K562 (cell line): ENCODE measurements at regions not wholly inside any gene's neighbourhood (a gene's known extent, or its start where the extent isn't known, plus 50 kb on each side); places are given as distances from the start of the nearest gene placed in this dataset.

Experiments used
- ATAC-seq: fragments of 200-7000 bp; cut with Tn5 transposase; 3 replicates; pipeline ENCODE4 v1.9.1; 2020; ENCODE audit warnings: moderate library complexity
- BruUV-seq: library from RNA; stranded (reverse); fragments of 400-500 nt; replicated peaks from 2 replicates; lab custom pipeline; 2021; lab: Mats Ljungman, UMichigan
- CTCF ChIA-PET: fragments of 300-600 bp; formaldehyde crosslinking; extraction: SDS; loops from one replicate; lab custom pipeline; 2021; ENCODE audit warnings: low intra/inter-chr PET ratio; lab: Yijun Ruan, JAX
- POLR2A ChIA-PET: fragments of 300-600, 350-650 bp; sonication (Branson Sonifier 250); formaldehyde crosslinking; extraction: SDS; loops from one replicate; lab custom pipeline; 2021; ENCODE audit warnings: antibody characterized with exemption, inconsistent platforms; lab: Yijun Ruan, JAX
- DNase-seq, 4 experiments: peaks; one replicate each; pipeline versions ENCODE4 v3.0.0 to v3.0.0-alpha.2; 2011 to 2018; ENCODE audit warnings: low spot score in 3 of 4, mixed read lengths in 3 of 4; ENCODE audit errors: extremely low read depth in 1 of 4
- FAIRE-seq: peaks from 2 replicates; lab custom pipeline; 2011; peaks lifted over from hg19 to GRCh38; lab: Jason Lieb, UNC
- H2AFZ ChIP-seq: 2 replicates; pipeline ENCODE4 v1.6.0; 2011; ENCODE audit warnings: low read depth, low read length, control low read depth, inconsistent platforms
- H3K27ac ChIP-seq: fragments of 200-600 bp; 3 replicates; pipeline ENCODE4 v1.8.0; 2011; ENCODE audit warnings: low read depth, mild to moderate bottlenecking, control low read depth, inconsistent platforms, low read length, moderate library complexity, mixed read lengths; ENCODE audit errors: extremely low read depth
- H3K27me3 ChIP-seq, 2 experiments: fragments of 300-600 bp in 1 of 2; 2 replicates in 1 of 2; 3 replicates in 1 of 2; pipeline versions ENCODE4 v1.6.0 to v1.8.0; 2011; ENCODE audit warnings: inconsistent platforms in 2 of 2, low read length in 2 of 2, mild to moderate bottlenecking in 1 of 2, mixed read lengths in 1 of 2, moderate library complexity in 1 of 2; ENCODE audit not compliant: control insufficient read depth in 2 of 2, insufficient read depth in 2 of 2
- H3K36me3 ChIP-seq: fragments of 300-600 bp; 3 replicates; pipeline ENCODE4 v1.8.0; 2011; ENCODE audit warnings: mild to moderate bottlenecking, low read length, inconsistent platforms; ENCODE audit not compliant: control insufficient read depth, insufficient read depth
- H3K4me1 ChIP-seq, 2 experiments: fragments of 200-600 bp in 1 of 2; replicated peaks in 1 of 2; 2 replicates in 1 of 2; 3 replicates in 1 of 2; pipeline versions ENCODE4 v1.5.1 to v1.8.0; 2011; ENCODE audit warnings: inconsistent platforms in 2 of 2, low read length in 2 of 2, mild to moderate bottlenecking in 1 of 2, mixed read lengths in 1 of 2, moderate library complexity in 1 of 2; ENCODE audit not compliant: control insufficient read depth in 2 of 2, insufficient read depth in 2 of 2
- H3K4me2 ChIP-seq: 2 replicates; pipeline ENCODE4 v1.6.1; 2011; ENCODE audit warnings: low read length, control low read depth, inconsistent platforms, mixed read lengths; ENCODE audit not compliant: insufficient read depth
- H3K4me3 ChIP-seq: fragments of 200-600 bp; sonication (generic), shearing (Covaris generic); 2 replicates; pipeline ENCODE4 v1.5.1; 2016; ENCODE audit warnings: control low read depth, inconsistent platforms
- H3K79me2 ChIP-seq: fragments of 200-600 bp; 3 replicates; pipeline ENCODE4 v1.8.0; 2011; ENCODE audit warnings: low read length, inconsistent platforms; ENCODE audit not compliant: control insufficient read depth, insufficient read depth
- H3K9ac ChIP-seq, 2 experiments: 2 replicates each; pipeline versions ENCODE4 v1.6.0 to v1.6.1; 2011; ENCODE audit warnings: low read depth in 2 of 2, low read length in 2 of 2, control low read depth in 1 of 2, inconsistent platforms in 1 of 2, mild to moderate bottlenecking in 1 of 2, mixed read lengths in 1 of 2; ENCODE audit not compliant: insufficient read depth in 1 of 2
- H3K9me1 ChIP-seq: one replicate; pipeline ENCODE4 v1.6.0; 2011; ENCODE audit warnings: inconsistent platforms, mild to moderate bottlenecking, low read length, moderate library complexity; ENCODE audit not compliant: control insufficient read depth, insufficient read depth
- H3K9me3 ChIP-seq: replicated peaks from 2 replicates; pipeline ENCODE4 v1.5.1; 2011; ENCODE audit warnings: low read depth, low read length, inconsistent platforms; ENCODE audit not compliant: control insufficient read depth, insufficient read depth
- H4K20me1 ChIP-seq: replicated peaks from 2 replicates; pipeline ENCODE4 v1.6.1; 2011; ENCODE audit warnings: low read length, inconsistent platforms, mixed read lengths; ENCODE audit not compliant: control insufficient read depth, insufficient read depth
- ARID3B ChIP-seq: fragments of 250-450 bp; sonication (Bioruptor Pico); IDR thresholded peaks from 2 replicates; pipeline ENCODE4 v1.4.0; 2020; ENCODE audit warnings: borderline replicate concordance
- CHAMP1 ChIP-seq: fragments of 450-650 bp; IDR thresholded peaks from 2 replicates; pipeline ENCODE4 v1.6.1; 2016; ENCODE audit warnings: mild to moderate bottlenecking
- CHD1 ChIP-seq: fragments of 200-600 bp; sonication (generic); IDR thresholded peaks from one replicate; pipeline ENCODE4 v1.6.1; 2012; ENCODE audit warnings: mild to moderate bottlenecking, moderate library complexity, low read length, inconsistent platforms
- DNMT1 ChIP-seq: fragments of 450-650 bp; IDR thresholded peaks from 2 replicates; pipeline ENCODE4 v1.6.1; 2016; ENCODE audit warnings: antibody characterized with exemption, mild to moderate bottlenecking
- E2F8 ChIP-seq: fragments of 450-650 bp; IDR thresholded peaks from 2 replicates; pipeline ENCODE4 v1.7.1; 2018; ENCODE audit warnings: mild to moderate bottlenecking, low read depth; ENCODE audit not compliant: partially characterized antibody
- FOS ChIP-seq: IDR thresholded peaks from 3 replicates; pipeline ENCODE4 v1.6.1; 2011; ENCODE audit not compliant: insufficient read length; ENCODE audit errors: extremely low read depth
- FOXP1 ChIP-seq: sonication (generic); formaldehyde crosslinking; IDR thresholded peaks from 2 replicates; pipeline ENCODE4 v1.8.0; 2022; ENCODE audit warnings: mild to moderate bottlenecking, missing genetic modification reagents
- HNRNPH1 ChIP-seq: fragments of 200-400 bp; formaldehyde crosslinking; optimal IDR thresholded peaks from 2 replicates; pipeline ENCODE3; 2017; ENCODE audit warnings: low read depth, mild to moderate bottlenecking, low read length, moderate library complexity
- KLF13 ChIP-seq: fragments of 450-650 bp; IDR thresholded peaks from 2 replicates; pipeline ENCODE4 v1.6.1; 2016; ENCODE audit warnings: missing genetic modification characterization, low read depth, mild to moderate bottlenecking, missing compliant biosample characterization, moderate library complexity, borderline replicate concordance
- L3MBTL2 ChIP-seq: fragments of 450-650 bp; IDR thresholded peaks from 2 replicates; pipeline ENCODE4 v1.6.1; 2016; ENCODE audit warnings: mild to moderate bottlenecking, moderate library complexity
- MLLT1 ChIP-seq, 2 experiments: fragments of 450-650 bp; IDR thresholded peaks; 2 replicates each; pipeline ENCODE4 v1.6.1; 2016
- PRMT5 ChIP-seq: sonication (generic); formaldehyde crosslinking; IDR thresholded peaks from 2 replicates; pipeline ENCODE4 v1.5.0; 2020; ENCODE audit warnings: missing genetic modification reagents
- RUNX1 ChIP-seq: sonication (generic); IDR thresholded peaks from 2 replicates; pipeline ENCODE4 v1.6.1; 2016; ENCODE audit warnings: antibody characterized with exemption, low read depth
- SIRT6 ChIP-seq: IDR thresholded peaks from one replicate; pipeline ENCODE4 v1.6.1; 2012; ENCODE audit warnings: low read depth, mild to moderate bottlenecking, control low read depth, inconsistent platforms, low read length, moderate library complexity
- STAT5A ChIP-seq: IDR thresholded peaks from 2 replicates; pipeline ENCODE4 v1.6.1; 2012; ENCODE audit warnings: low read length, inconsistent platforms, borderline replicate concordance
- SUPT5H ChIP-seq: fragments of 450-650 bp; IDR thresholded peaks from 2 replicates; pipeline ENCODE4 v1.6.1; 2016
- TAL1 ChIP-seq: fragments of 450-650 bp; IDR thresholded peaks from 2 replicates; pipeline ENCODE4 v1.6.1; 2016; ENCODE audit warnings: mild to moderate bottlenecking
- ZNF184 ChIP-seq: sonication (generic); formaldehyde crosslinking; IDR thresholded peaks from 2 replicates; pipeline ENCODE4 v1.5.0; 2020; ENCODE audit warnings: missing genetic modification reagents
- WGBS: fragments of 100-300 bp; shearing (Covaris generic); methylation state at CpG from one replicate; pipeline ENCODE4 v1.1.6; 2016; ENCODE audit warnings: low coverage, mixed read lengths; ENCODE audit not compliant: insufficient coverage; ENCODE audit errors: missing lambda C conversion rate; 5-methylcytosine and 5-hydroxymethylcytosine counted together
- in situ Hi-C: fragments of 300-500 bp; cut with MboI; formaldehyde crosslinking; loops from 4 replicates; pipeline ENCODE4 v1.15.0; 2018; ENCODE audit warnings: inconsistent platforms, mixed read lengths
- intact Hi-C: fragments of 100-400 bp; cut with micrococcal nuclease; formaldehyde crosslinking; loops from 2 replicates; pipeline ENCODE4 v1.14.2; 2022

- no peak overlapping the region for H3K4me3 ChIP-seq
- TF ChIP-seq CHAMP1 (no peak), KLF13 (tag) (no peak), SUPT5H (no peak), HNRNPH1 (no peak), E2F8 (no peak), MLLT1 (IDR thresholded peaks at IDR 0.05) (no peak), L3MBTL2 (no peak), ZNF184 (CRISPR knock-in tag) (no peak), RUNX1 (no peak), TAL1 (no peak), ARID3B (CRISPR knock-in tag) (no peak), CHD1 (no peak), PRMT5 (CRISPR knock-in tag) (no peak), FOS (no peak), DNMT1 (no peak), STAT5A (no peak), SIRT6 (no peak), FOXP1 (no peak)
- DNase-seq: no peak
- no peaks in the 10 kb centered on the region for H3K36me3 ChIP-seq
- no peaks in the 10 kb centered on the region for H3K9me1 ChIP-seq
- ChIA-PET CTCF (no interaction called here), POLR2A (no interaction called here)
- H3K4me1 ChIP-seq: no peaks in the 10 kb centered on the region
- no peak for FAIRE-seq
- no peaks in the 10 kb centered on the region for H4K20me1 ChIP-seq
- BruUV-seq: no TSS peak
- H2AFZ ChIP-seq: no peak overlapping the region
- in situ Hi-C loops: no loop called here
- 0% methylated on average over 2 of the region's 2 CpGs for WGBS
- no peaks in the 10 kb centered on the region; a peak in 1 of 5 replicates for H3K27me3 ChIP-seq
- H3K27ac ChIP-seq: no peak overlapping the region
- intact Hi-C loops: no loop called here
- H3K9me3 ChIP-seq: no peaks in the 10 kb centered on the region
- H3K4me2 ChIP-seq: no peak overlapping the region
- H3K9ac ChIP-seq: no peak overlapping the region
- ATAC-seq: no peak
- no peaks in the 10 kb centered on the region for H3K79me2 ChIP-seq
Measured at GRCh38 chr19:28136796-28137195, 1076.2 kb downstream of the UQCRFS1 start.
